Large intestine (tissue), 3 donors: ENCODE measurements at regions not wholly inside any gene's neighbourhood (a gene's known extent, or its start where the extent isn't known, plus 50 kb on each side); places are given as distances from the start of the nearest gene placed in this dataset.

ENCODE experiments used
- DNase-seq, 2 donors: peaks; one replicate each; pipeline versions ENCODE4 v3.0.0 to v3.0.0-alpha.2; 2013
- H3K27ac ChIP-seq: one replicate; pipeline ENCODE4 v1.5.1; 2013; ENCODE audit warnings: low read length
- H3K27me3 ChIP-seq: 2 replicates; pipeline ENCODE4 v1.6.1; 2013; ENCODE audit warnings: low read length; ENCODE audit not compliant: control insufficient read depth, insufficient read depth
- H3K36me3 ChIP-seq: 2 replicates; pipeline ENCODE4 v1.6.1; 2013; ENCODE audit warnings: low read length; ENCODE audit not compliant: control insufficient read depth, insufficient read depth
- H3K4me1 ChIP-seq: one replicate; pipeline ENCODE4 v1.6.1; 2013; ENCODE audit warnings: low read length; ENCODE audit not compliant: control insufficient read depth, insufficient read depth
- H3K4me3 ChIP-seq: one replicate; pipeline ENCODE4 v1.5.1; 2013; ENCODE audit warnings: low read length
- H3K9me3 ChIP-seq: one replicate; pipeline ENCODE4 v1.6.1; 2013; ENCODE audit warnings: mild to moderate bottlenecking, low read depth, low read length, moderate library complexity; ENCODE audit not compliant: control insufficient read depth
- WGBS: methylation state at CpG from one replicate; pipeline ENCODE4 v1.1.5; 2013; ENCODE audit warnings: low lambda C conversion rate; ENCODE audit not compliant: insufficient coverage; 5-methylcytosine and 5-hydroxymethylcytosine counted together

DNA sequence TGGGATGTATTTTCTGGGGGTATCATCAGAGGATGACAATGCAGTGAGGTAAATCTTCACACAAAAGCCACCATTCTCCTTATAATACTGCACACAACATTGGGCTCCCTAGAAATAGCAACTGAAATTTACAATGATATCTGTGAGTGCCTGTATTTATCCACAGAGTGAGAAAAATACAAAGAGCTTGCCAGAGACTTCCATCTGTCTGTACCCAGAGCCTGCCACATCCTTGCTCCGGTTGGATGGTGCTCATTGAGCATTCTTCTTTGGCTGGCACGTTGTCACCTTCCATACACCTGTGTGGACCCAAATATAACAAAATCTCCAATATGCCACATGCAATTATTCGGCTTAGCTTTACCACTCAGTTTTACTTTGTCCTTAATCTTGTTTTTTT lies 189.5 kb upstream of the UFM1 start:
- H3K4me1 ChIP-seq, result no peaks in the 10 kb centered on the region
- H3K27ac ChIP-seq, result no peak overlapping the region
- DNase-seq, result no peak
- 88% methylated on average over 1 of the region's 3 CpGs for WGBS
- no peaks in the 10 kb centered on the region for H3K36me3 ChIP-seq
- H3K4me3 ChIP-seq, result no peak overlapping the region
- H3K9me3 ChIP-seq, result no peaks in the 10 kb centered on the region
- no peaks in the 10 kb centered on the region for H3K27me3 ChIP-seq

DNA sequence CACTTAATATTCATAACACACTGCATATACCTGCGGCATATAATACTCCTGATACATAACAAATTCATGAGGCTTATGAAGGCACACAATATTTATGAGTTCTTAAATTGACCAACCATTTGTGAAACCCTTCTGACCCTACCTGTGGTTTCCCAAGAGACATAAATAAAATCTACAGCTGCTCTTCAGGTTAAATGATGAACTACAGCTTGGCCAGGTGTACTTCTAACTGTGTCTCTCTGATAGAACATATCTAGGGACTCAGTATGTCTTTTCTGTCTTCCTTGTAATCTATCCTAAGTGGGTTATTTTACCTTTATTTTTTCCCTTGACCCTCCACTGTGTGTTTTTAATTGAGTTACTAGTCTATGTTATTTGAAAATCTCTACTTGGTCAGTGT lies 189.9 kb upstream of the UFM1 start:
- Histone ChIP-seq H3K27ac (no peak overlapping the region), H3K4me3 (no peak overlapping the region), H3K9me3 (no peaks in the 10 kb centered on the region), H3K27me3 (no peaks in the 10 kb centered on the region), H3K36me3 (no peaks in the 10 kb centered on the region), H3K4me1 (no peaks in the 10 kb centered on the region)
- no CpG with 5 or more reads among the region's 1 CpG for WGBS
- DNase-seq, result no peak

DNA sequence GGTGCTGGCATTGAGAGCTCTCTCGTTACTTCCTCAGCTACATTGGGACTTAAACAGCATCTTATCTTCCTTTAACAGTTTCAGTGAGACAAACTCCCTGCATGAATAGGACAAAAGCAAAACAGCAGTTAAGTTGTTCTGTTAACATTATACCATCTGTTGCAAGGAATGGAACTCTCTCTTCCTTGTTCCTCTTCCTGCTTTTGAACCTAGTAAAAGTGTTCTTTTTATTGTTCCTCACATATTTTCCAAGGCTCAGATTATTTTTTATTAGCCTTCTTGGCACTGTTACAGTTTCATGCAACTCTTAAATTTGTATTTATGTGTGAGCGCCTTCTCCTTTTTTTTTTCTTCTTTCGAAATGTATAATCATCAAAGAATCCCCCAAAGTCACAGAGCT lies 202.6 kb upstream of the UFM1 start:
- DNase-seq, result no peak
- WGBS, result 85% methylated on average over 2 of the region's 3 CpGs
- H3K4me1 ChIP-seq, result no peaks in the 10 kb centered on the region
- H3K36me3 ChIP-seq, result no peaks in the 10 kb centered on the region
- H3K27ac ChIP-seq, result no peak overlapping the region
- peaks cover 3% of the 10 kb centered on the region for H3K9me3 ChIP-seq
- no peak overlapping the region for H3K4me3 ChIP-seq
- H3K27me3 ChIP-seq, result no peaks in the 10 kb centered on the region

DNA sequence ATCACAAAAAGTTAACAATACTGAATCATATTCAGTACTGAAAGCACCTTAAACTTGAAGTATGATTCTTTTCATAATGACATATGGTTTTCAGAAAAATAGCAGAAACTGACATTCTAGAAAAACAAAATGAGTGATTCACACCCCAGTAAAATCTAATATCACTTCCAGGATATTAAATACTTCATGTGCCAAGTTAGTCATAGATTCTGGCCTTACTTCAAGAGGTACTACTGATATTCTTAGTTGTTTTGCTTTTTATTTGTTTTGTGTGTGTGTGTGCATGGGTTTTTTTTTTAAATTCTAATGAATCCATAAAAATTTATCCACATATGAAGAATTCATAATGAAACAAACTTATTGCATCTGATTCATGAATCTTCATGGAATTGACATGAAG lies 207.9 kb upstream of the UFM1 start:
- Histone ChIP-seq H3K4me3 (no peak overlapping the region), H3K27ac (no peak overlapping the region), H3K27me3 (no peaks in the 10 kb centered on the region), H3K36me3 (no peaks in the 10 kb centered on the region), H3K9me3 (no peaks in the 10 kb centered on the region), H3K4me1 (no peaks in the 10 kb centered on the region)
- DNase-seq, result no peak

DNA sequence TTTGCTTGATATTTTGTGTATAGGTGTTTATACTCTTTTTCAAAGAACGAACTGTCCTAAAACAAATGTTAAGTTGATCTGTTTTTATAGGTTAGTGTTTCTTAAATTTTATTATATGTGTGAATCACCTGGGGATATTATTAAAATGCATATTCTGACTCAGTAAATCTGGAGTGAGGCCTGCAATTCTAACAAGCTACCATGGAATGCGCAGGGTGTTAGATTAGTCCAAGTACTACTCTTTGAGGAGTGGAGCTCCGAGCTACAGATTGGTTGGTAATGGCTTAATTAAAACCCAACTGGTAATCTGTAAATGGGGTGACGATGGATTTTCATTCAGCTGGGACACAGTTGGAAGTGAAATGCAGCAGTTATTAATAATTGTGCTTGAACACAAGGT lies 214.1 kb upstream of the UFM1 start:
- no peak overlapping the region for H3K27ac ChIP-seq
- 80% methylated on average over 2 of the region's 4 CpGs for WGBS
- H3K27me3 ChIP-seq, result no peaks in the 10 kb centered on the region

DNA sequence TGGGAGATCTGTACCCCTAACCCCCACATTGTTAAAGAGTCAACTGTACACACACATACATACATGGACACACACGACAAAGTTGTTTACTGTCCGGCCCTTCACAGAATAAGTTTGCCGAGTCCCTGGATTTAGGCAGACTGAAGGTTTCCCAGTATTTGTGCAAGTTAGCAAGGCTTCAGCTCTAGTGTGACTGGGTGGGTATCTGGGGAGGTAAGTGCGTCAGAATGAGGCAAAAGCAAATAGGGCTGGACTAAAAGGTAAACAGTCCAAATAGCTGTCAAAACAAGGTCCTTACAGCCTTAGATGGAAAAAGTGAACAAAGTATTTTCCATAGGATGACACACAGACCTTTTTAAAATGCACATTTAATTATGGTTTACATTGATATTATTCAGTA lies 228.4 kb upstream of the UFM1 start:
- Histone ChIP-seq H3K27me3 (no peaks in the 10 kb centered on the region), H3K4me3 (no peak overlapping the region), H3K36me3 (no peaks in the 10 kb centered on the region), H3K4me1 (no peaks in the 10 kb centered on the region), H3K9me3 (no peaks in the 10 kb centered on the region), H3K27ac (no peak overlapping the region)
- DNase-seq, result no peak
- WGBS, result 80% methylated on average over 1 of the region's 4 CpGs

More for the DNA sequence above, 214.1 kb upstream of the UFM1 start:
- H3K9me3 ChIP-seq, result no peaks in the 10 kb centered on the region
- no peaks in the 10 kb centered on the region for H3K4me1 ChIP-seq
- no peak for DNase-seq
- H3K36me3 ChIP-seq, result no peaks in the 10 kb centered on the region
- no peak overlapping the region for H3K4me3 ChIP-seq

DNA sequence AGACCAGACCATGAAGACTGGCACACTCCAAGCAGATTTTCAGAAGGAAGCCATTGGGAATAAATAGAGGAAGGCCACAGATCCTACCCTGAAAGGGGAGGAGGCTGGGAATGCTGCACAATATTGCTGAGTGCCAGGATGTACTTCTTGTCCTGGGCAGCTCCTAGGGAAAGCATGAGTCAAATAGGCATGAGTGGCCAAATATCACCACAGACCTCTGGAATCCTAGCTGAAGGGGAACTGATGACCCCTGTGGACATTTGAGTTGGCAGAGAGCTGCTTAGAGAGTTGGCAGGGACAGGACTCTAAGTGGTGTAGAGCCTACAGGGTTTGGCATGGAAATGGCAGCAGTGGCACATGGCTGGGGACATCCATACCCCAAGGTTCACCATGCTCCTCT lies 234.3 kb upstream of the TRPC4 start:
- no peaks in the 10 kb centered on the region for H3K36me3 ChIP-seq
- no peak for DNase-seq

DNA sequence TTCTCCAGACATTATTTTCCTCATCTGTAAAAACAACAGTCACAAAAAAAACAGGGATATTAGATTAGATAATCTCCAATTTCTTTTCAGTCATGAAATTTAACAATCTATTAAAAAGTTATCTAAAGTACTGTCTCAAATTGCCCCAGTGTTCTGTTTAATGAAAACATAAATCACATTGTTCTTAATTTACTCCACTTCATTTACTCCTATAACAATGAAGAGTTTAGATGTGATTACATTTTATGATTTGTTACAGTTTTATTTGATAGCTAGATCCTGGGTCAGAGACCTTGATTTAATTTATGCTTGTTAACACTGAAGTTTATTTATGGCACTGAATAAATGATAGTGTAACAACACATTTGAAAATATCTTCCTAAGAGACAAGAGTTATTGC lies 230.2 kb upstream of the TRPC4 start:
- Histone ChIP-seq H3K4me1 (no peaks in the 10 kb centered on the region), H3K27ac (no peak overlapping the region), H3K27me3 (no peaks in the 10 kb centered on the region), H3K9me3 (no peaks in the 10 kb centered on the region), H3K4me3 (no peak overlapping the region), H3K36me3 (no peaks in the 10 kb centered on the region)
- DNase-seq, result no peak

More for the DNA sequence above, 234.3 kb upstream of the TRPC4 start:
- no peaks in the 10 kb centered on the region for H3K27me3 ChIP-seq
- H3K4me3 ChIP-seq, result no peak overlapping the region
- H3K9me3 ChIP-seq, result no peaks in the 10 kb centered on the region
- H3K4me1 ChIP-seq, result no peaks in the 10 kb centered on the region
- no peak overlapping the region for H3K27ac ChIP-seq

DNA sequence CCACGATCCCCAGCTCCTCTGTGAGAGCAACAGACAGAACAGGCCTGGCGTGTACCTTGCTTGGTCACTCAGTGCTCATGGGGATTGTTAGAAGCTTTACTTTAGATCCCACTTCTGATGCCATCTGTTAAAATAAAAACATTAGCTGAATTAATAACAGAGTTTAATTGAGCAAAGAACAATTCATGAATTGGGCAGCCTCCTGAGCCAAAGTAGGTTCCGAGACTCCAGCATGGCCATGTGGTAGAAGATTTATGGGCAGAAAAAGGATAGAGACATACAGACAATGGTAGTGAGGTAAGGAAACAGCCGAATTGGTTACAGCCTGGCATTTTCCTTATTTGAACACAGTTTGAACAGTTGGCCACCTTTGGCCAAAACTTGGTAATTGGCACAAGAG lies 223.9 kb upstream of the TRPC4 start:
- no peak for DNase-seq
- Histone ChIP-seq H3K36me3 (no peaks in the 10 kb centered on the region), H3K9me3 (no peaks in the 10 kb centered on the region), H3K4me1 (no peaks in the 10 kb centered on the region), H3K27me3 (no peaks in the 10 kb centered on the region), H3K27ac (no peak overlapping the region), H3K4me3 (no peak overlapping the region)
- WGBS, result 100% methylated on average over 2 of the region's 4 CpGs

DNA sequence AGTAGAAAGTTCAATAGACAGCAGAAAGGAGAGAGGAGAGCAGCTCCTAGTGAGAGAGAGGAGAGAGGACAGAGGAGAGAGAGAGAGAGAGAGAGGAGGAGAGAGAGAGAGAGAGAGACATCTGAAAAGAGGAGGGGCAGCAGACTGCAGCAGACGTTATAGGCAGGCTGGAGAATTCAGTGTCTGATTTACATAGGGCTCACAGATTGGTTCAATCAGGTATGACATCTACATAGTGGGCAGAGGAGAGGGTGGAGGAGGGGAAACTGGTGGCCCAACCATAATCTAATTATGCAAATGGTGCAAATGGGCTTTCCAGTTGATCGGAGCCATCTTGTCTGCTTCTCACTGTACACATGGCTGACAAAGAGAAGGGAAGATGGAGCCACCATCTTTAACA lies 221.3 kb upstream of the TRPC4 start:
- H3K36me3 ChIP-seq, result peaks cover 2% of the 10 kb centered on the region
- H3K4me3 ChIP-seq, result no peak overlapping the region
- peaks cover 13% of the 10 kb centered on the region for H3K9me3 ChIP-seq
- no peak overlapping the region for H3K27ac ChIP-seq
- DNase-seq, result no peak
- no peaks in the 10 kb centered on the region for H3K27me3 ChIP-seq
- WGBS, result no CpG with 5 or more reads among the region's 2 CpGs
- no peaks in the 10 kb centered on the region for H3K4me1 ChIP-seq

DNA sequence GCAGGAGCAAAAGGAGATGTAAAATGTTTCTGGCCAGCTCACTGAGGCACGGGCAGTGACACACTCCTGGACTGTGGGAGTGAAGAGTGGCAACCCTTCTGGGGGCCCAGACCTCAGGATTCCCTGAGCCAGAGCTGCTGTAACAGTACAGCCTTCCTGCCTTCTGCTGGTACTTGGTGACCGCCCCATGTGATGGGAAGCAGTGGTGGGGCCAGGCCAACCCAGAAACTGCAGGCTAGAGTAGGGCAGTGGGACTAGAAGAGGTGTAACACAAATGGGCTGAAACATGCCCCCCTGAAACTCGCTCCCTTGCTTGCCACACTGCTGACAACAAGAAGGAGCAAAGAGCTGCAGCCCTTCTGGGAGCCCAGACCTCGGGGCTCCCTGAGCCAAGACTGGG lies 217.1 kb upstream of the TRPC4 start:
- peaks cover 21% of the 10 kb centered on the region for H3K9me3 ChIP-seq
- H3K27ac ChIP-seq, result no peak overlapping the region
- DNase-seq, result no peak
- no CpG with 5 or more reads among the region's 4 CpGs for WGBS
- no peaks in the 10 kb centered on the region for H3K27me3 ChIP-seq
- H3K36me3 ChIP-seq, result peaks cover 2% of the 10 kb centered on the region
- no peaks in the 10 kb centered on the region for H3K4me1 ChIP-seq
- H3K4me3 ChIP-seq, result no peak overlapping the region
